Keratinocyte (primary cell): ENCODE measurements at regions not wholly inside any gene's neighbourhood (a gene's known extent, or its start where the extent isn't known, plus 50 kb on each side); places are given as distances from the start of the nearest gene placed in this dataset.

Experiments used
- DNase-seq: peaks from one replicate; pipeline ENCODE4 v3.0.0-alpha.2; 2011; ENCODE audit warnings: low read depth, missing footprints, low spot score
- FAIRE-seq: peaks from 2 replicates; lab custom pipeline; 2011; peaks lifted over from hg19 to GRCh38; lab: Jason Lieb, UNC
- H2AFZ ChIP-seq: 2 replicates; pipeline ENCODE4 v1.6.0; 2012; ENCODE audit warnings: low read length, control low read depth, inconsistent platforms; ENCODE audit not compliant: control insufficient read depth
- H3K27ac ChIP-seq: 2 replicates; pipeline ENCODE4 v1.5.1; 2011; ENCODE audit warnings: low read length; ENCODE audit not compliant: control insufficient read depth, insufficient read depth
- H3K27me3 ChIP-seq: 3 replicates; pipeline ENCODE4 v1.6.0; 2011; ENCODE audit warnings: low read length; ENCODE audit not compliant: control insufficient read depth, insufficient read depth; ENCODE audit errors: extremely low read depth
- H3K36me3 ChIP-seq, 2 experiments: 2 replicates in 1 of 2; 3 replicates in 1 of 2; pipeline ENCODE4 v1.5.1; 2011; ENCODE audit warnings: low read length in 2 of 2, mild to moderate bottlenecking in 1 of 2; ENCODE audit not compliant: control insufficient read depth in 2 of 2, insufficient read depth in 2 of 2; ENCODE audit errors: extremely low read depth in 1 of 2
- H3K4me1 ChIP-seq: 3 replicates; pipeline ENCODE4 v1.5.1; 2011; ENCODE audit warnings: low read length; ENCODE audit not compliant: control insufficient read depth, insufficient read depth; ENCODE audit errors: extremely low read depth
- H3K4me2 ChIP-seq: 3 replicates; pipeline ENCODE4 v1.6.0; 2011; ENCODE audit warnings: low read depth, low read length; ENCODE audit not compliant: control insufficient read depth, insufficient read depth; ENCODE audit errors: extremely low read depth
- H3K4me3 ChIP-seq, 3 experiments: fragments of 200-600 bp in 1 of 3; sonication (generic) in 1 of 3; 2 replicates in 2 of 3; 3 replicates in 1 of 3; pipeline ENCODE4 v1.5.1; 2011 to 2016; ENCODE audit warnings: low read length in 3 of 3, mild to moderate bottlenecking in 3 of 3, control low read depth in 2 of 3, inconsistent platforms in 1 of 3, low read depth in 1 of 3, mixed read lengths in 1 of 3, mixed run types in 1 of 3, moderate library complexity in 1 of 3; ENCODE audit not compliant: control insufficient read depth in 2 of 3, insufficient read depth in 2 of 3; ENCODE audit errors: extremely low read depth in 1 of 3
- H3K79me2 ChIP-seq: 2 replicates; pipeline ENCODE4 v1.6.0; 2012; ENCODE audit warnings: low read length; ENCODE audit not compliant: control insufficient read depth, insufficient read depth
- H3K9ac ChIP-seq: 3 replicates; pipeline ENCODE4 v1.6.0; 2011; ENCODE audit warnings: low read length; ENCODE audit not compliant: control insufficient read depth, insufficient read depth; ENCODE audit errors: extremely low read depth
- H3K9me1 ChIP-seq: 3 replicates; pipeline ENCODE4 v1.6.0; 2011; ENCODE audit warnings: low read length; ENCODE audit not compliant: control insufficient read depth, insufficient read depth; ENCODE audit errors: extremely low read depth
- H3K9me3 ChIP-seq: 2 replicates; pipeline ENCODE4 v1.5.1; 2012; ENCODE audit warnings: low read depth, low read length; ENCODE audit not compliant: control insufficient read depth
- H4K20me1 ChIP-seq: 3 replicates; pipeline ENCODE4 v1.6.0; 2011; ENCODE audit warnings: low read length; ENCODE audit not compliant: control insufficient read depth, insufficient read depth; ENCODE audit errors: extremely low read depth
- EZH2 ChIP-seq: IDR thresholded peaks from one replicate; pipeline ENCODE4 v1.6.1; 2012; ENCODE audit warnings: inconsistent platforms, mild to moderate bottlenecking, low read length, moderate library complexity
- dilution Hi-C: fragments of 300-500 bp; cut with MboI; formaldehyde crosslinking; loops from one replicate; pipeline ENCODE4 v1.7.0; 2020; ENCODE audit warnings: low sequenced_read_pairs; ENCODE audit not compliant: extremely low pct_ligation_motif_present
- TF ChIP-seq, protein P1 (sequence below), 3 experiments: IDR thresholded peaks in 1 of 3; conservative IDR thresholded peaks in 1 of 3; optimal IDR thresholded peaks in 1 of 3; 2 replicates in 2 of 3; 3 replicates in 1 of 3; pipeline versions ENCODE3 to v1.5.1; 2011; ENCODE audit warnings: low read length in 3 of 3, mild to moderate bottlenecking in 3 of 3, moderate library complexity in 2 of 3, control low read depth in 1 of 3, inconsistent platforms in 1 of 3; ENCODE audit not compliant: insufficient read depth in 2 of 3; ENCODE audit errors: extremely low read depth in 1 of 3

DNA sequence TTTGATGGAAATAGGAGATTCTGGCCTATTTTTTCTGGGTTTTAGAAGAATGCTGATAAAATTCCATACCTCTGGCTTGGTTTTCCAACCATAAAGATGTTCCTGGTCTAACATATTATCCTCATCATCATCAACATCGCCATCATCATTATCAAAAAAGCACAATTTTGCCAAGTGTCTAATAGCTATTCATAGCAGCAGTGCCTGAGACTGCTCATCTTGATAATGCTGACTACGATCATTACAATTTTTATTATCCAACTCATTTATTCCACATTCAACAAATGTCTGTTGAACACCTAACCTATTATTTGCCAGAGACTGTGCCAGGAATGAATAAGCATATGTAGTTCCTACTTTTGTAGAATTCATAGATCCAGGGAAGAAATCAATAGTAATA lies 303.5 kb upstream of the GATB start:
- Histone ChIP-seq H2AFZ (no peak overlapping the region), H3K9ac (no peak overlapping the region), H3K27me3 (no peaks in the 10 kb centered on the region), H3K79me2 (no peaks in the 10 kb centered on the region), H3K4me3 (no peak overlapping the region), H3K27ac (no peak overlapping the region), H3K36me3 (no peaks in the 10 kb centered on the region), H3K4me1 (peaks cover 14% of the 10 kb centered on the region), H4K20me1 (no peaks in the 10 kb centered on the region), H3K4me2 (peak overlapping the region; percentile 35), H3K9me1 (no peaks in the 10 kb centered on the region), H3K9me3 (no peaks in the 10 kb centered on the region)
- FAIRE-seq (no peak), DNase-seq (no peak)
- TF ChIP-seq, protein P1, sequence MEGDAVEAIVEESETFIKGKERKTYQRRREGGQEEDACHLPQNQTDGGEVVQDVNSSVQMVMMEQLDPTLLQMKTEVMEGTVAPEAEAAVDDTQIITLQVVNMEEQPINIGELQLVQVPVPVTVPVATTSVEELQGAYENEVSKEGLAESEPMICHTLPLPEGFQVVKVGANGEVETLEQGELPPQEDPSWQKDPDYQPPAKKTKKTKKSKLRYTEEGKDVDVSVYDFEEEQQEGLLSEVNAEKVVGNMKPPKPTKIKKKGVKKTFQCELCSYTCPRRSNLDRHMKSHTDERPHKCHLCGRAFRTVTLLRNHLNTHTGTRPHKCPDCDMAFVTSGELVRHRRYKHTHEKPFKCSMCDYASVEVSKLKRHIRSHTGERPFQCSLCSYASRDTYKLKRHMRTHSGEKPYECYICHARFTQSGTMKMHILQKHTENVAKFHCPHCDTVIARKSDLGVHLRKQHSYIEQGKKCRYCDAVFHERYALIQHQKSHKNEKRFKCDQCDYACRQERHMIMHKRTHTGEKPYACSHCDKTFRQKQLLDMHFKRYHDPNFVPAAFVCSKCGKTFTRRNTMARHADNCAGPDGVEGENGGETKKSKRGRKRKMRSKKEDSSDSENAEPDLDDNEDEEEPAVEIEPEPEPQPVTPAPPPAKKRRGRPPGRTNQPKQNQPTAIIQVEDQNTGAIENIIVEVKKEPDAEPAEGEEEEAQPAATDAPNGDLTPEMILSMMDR (optimal IDR thresholded peaks at IDR 0.05 in 1 of 3, IDR thresholded peaks at IDR 0.05 in 1 of 3, conservative IDR thresholded peaks at IDR 0.05 in 1 of 3; ENCODE audit: extremely low read depth in 1 of 3, insufficient read depth in 2 of 3, low read length in 3 of 3), result no peak
- no peak for TF ChIP-seq EZH2
- dilution Hi-C loops, result no loop called here

DNA sequence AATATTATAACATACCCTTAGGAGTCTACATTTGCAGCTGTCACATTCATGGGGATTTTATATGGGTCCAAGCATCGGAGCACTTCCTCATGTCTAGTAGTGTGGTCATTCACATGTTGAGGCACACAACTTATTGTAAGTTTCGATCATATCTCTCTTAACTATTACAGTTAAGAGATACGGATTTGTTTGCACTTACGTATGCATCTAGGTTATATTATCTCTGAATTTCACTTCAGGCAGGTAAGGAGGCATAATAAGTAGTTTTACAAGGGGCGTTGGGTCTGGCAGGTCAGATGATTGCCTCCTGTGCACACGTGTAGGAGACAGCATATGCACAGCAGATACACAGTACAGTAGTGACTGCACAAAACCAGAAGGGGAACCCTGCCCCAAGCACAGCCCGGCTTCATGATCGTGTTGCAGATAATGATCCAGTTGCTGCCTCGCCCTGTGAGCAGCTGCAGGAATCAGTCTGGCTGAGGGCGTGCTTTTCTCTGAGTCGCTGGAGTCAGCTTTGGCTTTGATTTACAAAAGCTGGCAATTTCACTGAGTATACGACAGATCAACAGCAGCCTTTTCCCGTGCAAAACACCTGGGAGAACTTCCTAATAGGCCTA lies 302.9 kb upstream of the GATB start:
- no peaks in the 10 kb centered on the region for H3K9me3 ChIP-seq
- no peaks in the 10 kb centered on the region for H3K79me2 ChIP-seq
- TF ChIP-seq EZH2, result no peak
- TF ChIP-seq, protein P1 (optimal IDR thresholded peaks at IDR 0.05 in 1 of 3, IDR thresholded peaks at IDR 0.05 in 1 of 3, conservative IDR thresholded peaks at IDR 0.05 in 1 of 3; ENCODE audit: extremely low read depth in 1 of 3, insufficient read depth in 2 of 3, low read length in 3 of 3), result peak in 2 of 3 experiments; percentile 38 to 43
- H3K4me1 ChIP-seq, result peaks cover 14% of the 10 kb centered on the region
- H3K9me1 ChIP-seq, result no peaks in the 10 kb centered on the region
- H3K4me3 ChIP-seq, result no peak overlapping the region
- H3K9ac ChIP-seq, result no peak overlapping the region
- H3K4me2 ChIP-seq, result peak overlapping the region; percentile 35
- dilution Hi-C loops, result no loop called here
- H3K27ac ChIP-seq, result no peak overlapping the region
- H3K36me3 ChIP-seq, result no peaks in the 10 kb centered on the region
- FAIRE-seq (peak; percentile 62), DNase-seq (no peak)
- peak overlapping the region; percentile 71 for H2AFZ ChIP-seq
- no peaks in the 10 kb centered on the region for H3K27me3 ChIP-seq
- no peaks in the 10 kb centered on the region for H4K20me1 ChIP-seq
